GM13977 (cell line): ENCODE measurements at regions not wholly inside any gene's neighbourhood (a gene's known extent, or its start where the extent isn't known, plus 50 kb on each side); places are given as distances from the start of the nearest gene placed in this dataset.

ENCODE experiments used
- DNase-seq: peaks from one replicate; pipeline ENCODE4 v3.0.0; 2012; ENCODE audit warnings: low spot score
- in situ Hi-C: fragments of 300-500 bp; cut with MboI; formaldehyde crosslinking; loops from one replicate; pipeline ENCODE4 v1.12.0; 2022; ENCODE audit warnings: low sequenced_read_pairs, low pct_unique_long_range_greater_than_20kb, mixed read lengths, inconsistent platforms; ENCODE audit not compliant: unreplicated experiment
- TF ChIP-seq, protein P1 (sequence below): IDR thresholded peaks from 2 replicates; pipeline ENCODE4 v1.5.1; 2012; ENCODE audit warnings: mild to moderate bottlenecking, control low read depth; ENCODE audit not compliant: insufficient read depth; ENCODE audit errors: extremely low read depth, missing control alignments

- in situ Hi-C loops, result no loop called here
Measured at GRCh38 chr4:54509057-54509456, 148.7 kb upstream of the KIT start.

DNA sequence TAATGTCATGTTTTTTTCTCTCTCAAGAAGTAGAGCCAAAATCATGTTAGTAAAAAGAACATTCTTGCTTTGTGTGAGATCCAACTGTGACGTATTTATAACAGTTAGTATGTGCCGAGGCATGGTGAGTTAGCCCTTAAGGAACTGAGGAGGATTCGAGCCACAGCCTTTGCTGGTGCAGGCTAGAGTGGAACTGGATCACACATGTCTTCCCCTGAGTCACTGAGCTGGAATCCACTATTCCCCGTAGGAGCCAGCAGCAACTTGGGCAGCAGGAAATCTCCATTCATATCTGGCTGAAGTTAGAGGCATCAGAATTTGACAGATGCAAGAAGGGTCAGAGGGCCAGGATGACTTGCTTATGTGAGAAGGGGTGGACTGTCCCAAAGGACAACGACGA lies 144.6 kb upstream of the KIT start:
- DNase-seq, result no peak
- TF ChIP-seq, protein P1, sequence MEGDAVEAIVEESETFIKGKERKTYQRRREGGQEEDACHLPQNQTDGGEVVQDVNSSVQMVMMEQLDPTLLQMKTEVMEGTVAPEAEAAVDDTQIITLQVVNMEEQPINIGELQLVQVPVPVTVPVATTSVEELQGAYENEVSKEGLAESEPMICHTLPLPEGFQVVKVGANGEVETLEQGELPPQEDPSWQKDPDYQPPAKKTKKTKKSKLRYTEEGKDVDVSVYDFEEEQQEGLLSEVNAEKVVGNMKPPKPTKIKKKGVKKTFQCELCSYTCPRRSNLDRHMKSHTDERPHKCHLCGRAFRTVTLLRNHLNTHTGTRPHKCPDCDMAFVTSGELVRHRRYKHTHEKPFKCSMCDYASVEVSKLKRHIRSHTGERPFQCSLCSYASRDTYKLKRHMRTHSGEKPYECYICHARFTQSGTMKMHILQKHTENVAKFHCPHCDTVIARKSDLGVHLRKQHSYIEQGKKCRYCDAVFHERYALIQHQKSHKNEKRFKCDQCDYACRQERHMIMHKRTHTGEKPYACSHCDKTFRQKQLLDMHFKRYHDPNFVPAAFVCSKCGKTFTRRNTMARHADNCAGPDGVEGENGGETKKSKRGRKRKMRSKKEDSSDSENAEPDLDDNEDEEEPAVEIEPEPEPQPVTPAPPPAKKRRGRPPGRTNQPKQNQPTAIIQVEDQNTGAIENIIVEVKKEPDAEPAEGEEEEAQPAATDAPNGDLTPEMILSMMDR, result no peak
- in situ Hi-C loops, result no loop called here

More at GRCh38 chr4:54509057-54509456, 148.7 kb upstream of the KIT start:
- no peak for DNase-seq
- TF ChIP-seq, protein P1, result no peak

DNA sequence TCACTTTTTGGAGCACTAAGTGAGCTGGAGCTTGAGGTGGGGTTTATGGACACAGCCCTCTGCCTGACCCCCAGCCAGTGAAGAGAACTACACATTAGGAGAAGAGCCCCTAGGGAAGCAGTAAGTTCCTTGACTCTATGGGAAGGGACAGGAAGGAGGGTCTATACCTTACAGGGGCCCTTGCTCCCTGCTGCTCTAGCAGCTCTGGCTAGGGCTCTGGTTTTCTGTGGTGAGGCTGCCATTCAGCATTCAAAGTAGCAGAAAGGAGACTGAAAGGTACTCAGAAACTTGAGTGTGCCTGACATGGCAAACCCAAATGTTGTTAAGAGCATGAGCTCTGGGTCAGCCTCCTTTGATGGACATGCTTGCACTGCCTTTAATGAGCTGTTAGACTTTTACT lies 144.0 kb upstream of the KIT start:
- in situ Hi-C loops, result no loop called here
- TF ChIP-seq, protein P1, result no peak
- no peak for DNase-seq

DNA sequence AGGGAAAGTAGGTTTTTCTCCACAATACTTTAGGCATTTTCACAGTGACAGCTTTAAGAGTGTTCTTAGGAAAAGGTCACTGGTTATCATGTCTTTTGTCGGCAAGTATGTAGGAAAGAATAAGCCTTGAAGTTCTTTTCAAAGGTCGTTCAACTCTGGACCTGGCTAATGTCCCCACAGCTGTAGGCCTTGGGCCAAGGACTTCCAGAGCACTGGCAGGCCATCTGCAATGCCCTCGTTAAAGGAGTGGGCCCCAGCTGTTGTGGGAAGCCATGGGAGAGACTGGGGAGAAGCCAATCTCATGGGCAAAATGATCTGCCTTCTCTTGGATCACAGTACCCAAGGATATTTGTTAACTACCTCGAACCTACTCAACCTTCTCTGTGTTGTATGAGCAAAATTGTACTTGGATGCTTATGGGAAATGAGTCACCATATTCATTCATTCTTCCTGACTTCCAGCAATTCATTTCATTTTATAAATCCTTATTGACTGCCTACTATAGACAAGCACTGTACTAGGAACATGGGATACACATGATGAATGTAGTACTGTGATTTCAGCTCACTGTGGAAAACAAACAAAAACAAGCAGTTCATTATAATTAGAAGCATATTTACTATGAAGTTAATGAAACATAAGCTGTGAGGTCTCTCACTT lies 141.1 kb upstream of the KIT start:
- TF ChIP-seq, protein P1, result no peak
- in situ Hi-C loops, result no loop called here
- no peak for DNase-seq

- TF ChIP-seq, protein P1, result no peak
- no peak for DNase-seq
- in situ Hi-C loops, result no loop called here
Measured at GRCh38 chr4:54517781-54518444, 139.8 kb upstream of the KIT start.

DNA sequence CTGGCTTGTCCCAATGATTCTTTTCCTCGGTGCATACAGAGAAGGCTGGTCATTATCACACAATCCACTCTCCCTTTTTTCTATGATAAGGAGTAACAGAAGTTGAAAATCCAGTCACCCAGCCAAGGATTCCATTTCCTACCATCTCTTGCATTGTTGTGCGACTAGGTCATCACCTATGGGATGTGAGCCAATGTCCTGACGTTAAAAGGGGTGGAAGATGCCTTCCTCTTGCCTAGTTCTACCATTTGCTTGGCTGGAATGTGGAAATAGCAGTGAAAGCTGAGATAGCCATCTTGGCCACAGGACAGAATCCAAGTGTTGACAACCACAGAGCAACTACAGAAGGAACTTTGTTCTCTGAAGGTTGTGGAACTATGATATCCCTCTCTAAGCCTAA lies 132.2 kb upstream of the KIT start:
- DNase-seq, result no peak
- TF ChIP-seq, protein P1, result no peak
- in situ Hi-C loops, result no loop called here
